ENCODE measurements at regions not wholly inside any gene's neighbourhood (a gene's known extent, or its start where the extent isn't known, plus 50 kb on each side); places are given as distances from the start of the nearest gene placed in this dataset.
"Not testable (repeated sequence)": the region's sequence is repeated elsewhere in the genome, so short reads cannot be mapped to it uniquely, and the experiment has no call there.

DNA sequence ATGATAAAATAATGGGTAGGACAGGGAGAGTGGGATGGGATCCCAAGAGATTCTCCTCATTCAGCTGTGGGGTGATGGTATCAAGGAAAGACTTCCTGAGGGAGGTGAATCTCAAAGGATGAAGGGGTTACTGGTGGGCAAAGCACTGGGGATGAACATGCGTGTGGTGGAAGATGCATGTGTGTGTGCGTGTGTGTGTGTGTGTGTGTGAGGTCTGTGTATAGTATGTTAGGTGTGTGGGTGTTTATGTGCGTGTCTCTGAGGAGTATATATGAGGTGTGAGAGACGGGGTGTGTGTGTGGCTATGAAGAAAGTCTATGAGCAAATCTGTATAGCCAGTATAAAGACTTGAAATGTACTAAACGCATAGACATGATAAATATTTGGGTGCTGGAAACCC is 220.0 kb upstream of the MYLIP start:
- Histone ChIP-seq H3K36me3 (replicated peaks in 1 of 2; ENCODE audit: control insufficient read depth in 1 of 2, insufficient read depth in 2 of 2, low read length in 2 of 2) (no peaks in the 10 kb centered on the region), H2AFZ (ENCODE audit: insufficient read depth, low read depth, low read length, poor library complexity, severe bottlenecking) (no peak overlapping the region), H3K9ac (ENCODE audit: insufficient read depth, low read length, poor library complexity, severe bottlenecking) (no peak overlapping the region), H4K20me1 (ENCODE audit: insufficient read depth, low read length) (no peaks in the 10 kb centered on the region), H3K4me1 (ENCODE audit: control insufficient read depth in 1 of 2, insufficient read depth in 2 of 2, low read length in 2 of 2) (peaks cover 43 to 47% of the 10 kb centered on the region in 2 donors), H3K79me2 (ENCODE audit: insufficient read depth, low read length) (no peaks in the 10 kb centered on the region), H3K27me3 (ENCODE audit: control insufficient read depth in 2 of 2, insufficient read depth in 2 of 2, low read length in 2 of 2) (no peaks in the 10 kb centered on the region), H3K4me2 (replicated peaks; ENCODE audit: extremely low read depth, low read length, poor library complexity, severe bottlenecking) (no peak overlapping the region), H3K27ac (ENCODE audit: low read depth in 1 of 2, low read length in 2 of 2) (no peak overlapping the region), H3K9me3 (replicated peaks in 1 of 2; ENCODE audit: control insufficient read depth in 1 of 2, insufficient read depth in 1 of 2, low read length in 2 of 2) (no peaks in the 10 kb centered on the region), H3K4me3 (replicated peaks in 1 of 3; ENCODE audit: low read depth in 2 of 3, low read length in 3 of 3) (no peak overlapping the region)
- Mint-ChIP-seq H3K36me3 (no peaks in the 10 kb centered on the region), H3K27ac (peak overlapping the region in 1 of 7 donors; percentile 8), H3K9me3 (peaks cover 0 to under 1% (median 0%) of the 10 kb centered on the region in 7 donors), H3K27me3 (ENCODE audit: low read depth in 3 of 3) (peaks cover 0 to 1% (median 1%) of the 10 kb centered on the region in 3 donors), H3K4me3 (no peak overlapping the region), H3K4me1 (peaks cover 49% of the 10 kb centered on the region)
- DNase-seq = no peak
- intact Hi-C loops (cut with micrococcal nuclease) = loop anchor here in 1 of 2 donors (5.0 to 10.0 kb wide), 2 partner anchors 37 to 226 kb away; no protein-coding TSS in a partner anchor
- TF ChIP-seq, protein P1, sequence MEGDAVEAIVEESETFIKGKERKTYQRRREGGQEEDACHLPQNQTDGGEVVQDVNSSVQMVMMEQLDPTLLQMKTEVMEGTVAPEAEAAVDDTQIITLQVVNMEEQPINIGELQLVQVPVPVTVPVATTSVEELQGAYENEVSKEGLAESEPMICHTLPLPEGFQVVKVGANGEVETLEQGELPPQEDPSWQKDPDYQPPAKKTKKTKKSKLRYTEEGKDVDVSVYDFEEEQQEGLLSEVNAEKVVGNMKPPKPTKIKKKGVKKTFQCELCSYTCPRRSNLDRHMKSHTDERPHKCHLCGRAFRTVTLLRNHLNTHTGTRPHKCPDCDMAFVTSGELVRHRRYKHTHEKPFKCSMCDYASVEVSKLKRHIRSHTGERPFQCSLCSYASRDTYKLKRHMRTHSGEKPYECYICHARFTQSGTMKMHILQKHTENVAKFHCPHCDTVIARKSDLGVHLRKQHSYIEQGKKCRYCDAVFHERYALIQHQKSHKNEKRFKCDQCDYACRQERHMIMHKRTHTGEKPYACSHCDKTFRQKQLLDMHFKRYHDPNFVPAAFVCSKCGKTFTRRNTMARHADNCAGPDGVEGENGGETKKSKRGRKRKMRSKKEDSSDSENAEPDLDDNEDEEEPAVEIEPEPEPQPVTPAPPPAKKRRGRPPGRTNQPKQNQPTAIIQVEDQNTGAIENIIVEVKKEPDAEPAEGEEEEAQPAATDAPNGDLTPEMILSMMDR (IDR thresholded peaks at IDR 0.05) = no peak
- 89% methylated on average over 4 of the region's 5 CpGs for WGBS (ENCODE audit: insufficient coverage)

DNA sequence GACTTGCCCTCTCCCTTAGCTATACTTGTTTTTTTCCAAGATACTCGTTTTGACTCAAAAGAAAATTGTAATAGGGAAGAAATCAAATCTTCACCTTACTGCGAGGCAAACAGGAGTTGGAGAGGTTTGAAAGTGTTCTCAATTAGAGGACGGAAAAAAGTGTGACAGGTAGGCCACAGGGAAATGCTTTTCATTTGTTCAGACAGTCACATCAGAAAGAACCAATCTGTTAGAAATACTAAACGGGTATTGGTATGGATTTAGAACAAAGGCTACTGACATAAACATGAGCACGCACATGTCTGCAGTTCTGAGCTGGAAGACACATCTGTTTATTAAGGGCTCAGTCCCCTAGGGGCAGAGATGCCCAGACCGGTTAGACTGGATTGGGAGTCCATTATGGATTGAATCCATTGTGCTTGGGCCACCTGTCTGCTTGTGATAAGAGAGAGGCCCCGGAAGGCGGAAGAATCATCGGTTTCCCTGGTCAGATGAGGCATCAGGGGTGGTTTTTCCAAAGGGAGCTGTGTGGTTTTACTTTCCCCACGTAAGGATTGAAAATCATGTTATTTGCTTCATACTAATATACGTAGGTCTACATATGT is 220.9 kb upstream of the MYLIP start:
- no peak overlapping the region for H3K4me2 ChIP-seq (replicated peaks; ENCODE audit: extremely low read depth, low read length, poor library complexity, severe bottlenecking)
- no peaks in the 10 kb centered on the region for H4K20me1 ChIP-seq (ENCODE audit: insufficient read depth, low read length)
- peaks cover 43 to 46% of the 10 kb centered on the region in 2 donors for H3K4me1 ChIP-seq (ENCODE audit: control insufficient read depth in 1 of 2, insufficient read depth in 2 of 2, low read length in 2 of 2)
- TF ChIP-seq, protein P1 (IDR thresholded peaks at IDR 0.05) = no peak
- DNase-seq = no peak
- Mint-ChIP-seq H3K9me3 (peaks cover 0 to 6% (median 2%) of the 10 kb centered on the region in 7 donors), H3K36me3 (peaks cover 0 to 2% of the 10 kb centered on the region in 2 donors), H3K27ac (no peak overlapping the region), H3K4me1 (peaks cover 49% of the 10 kb centered on the region), H3K27me3 (ENCODE audit: low read depth in 3 of 3) (peaks cover 0 to 1% (median 0%) of the 10 kb centered on the region in 3 donors), H3K4me3 (no peak overlapping the region)
- WGBS (ENCODE audit: insufficient coverage) = 95% methylated on average over 5 of the region's 11 CpGs
- no peak overlapping the region for H3K4me3 ChIP-seq (replicated peaks in 1 of 3; ENCODE audit: low read depth in 2 of 3, low read length in 3 of 3)
- no peaks in the 10 kb centered on the region for H3K9me3 ChIP-seq (replicated peaks in 1 of 2; ENCODE audit: control insufficient read depth in 1 of 2, insufficient read depth in 1 of 2, low read length in 2 of 2)
- H3K79me2 ChIP-seq (ENCODE audit: insufficient read depth, low read length) = no peaks in the 10 kb centered on the region
- no peaks in the 10 kb centered on the region for H3K27me3 ChIP-seq (ENCODE audit: control insufficient read depth in 2 of 2, insufficient read depth in 2 of 2, low read length in 2 of 2)
- H3K27ac ChIP-seq (ENCODE audit: low read depth in 1 of 2, low read length in 2 of 2) = no peak overlapping the region
- peak overlapping the region; percentile 29 for H2AFZ ChIP-seq (ENCODE audit: insufficient read depth, low read depth, low read length, poor library complexity, severe bottlenecking)
- no peak overlapping the region for H3K9ac ChIP-seq (ENCODE audit: insufficient read depth, low read length, poor library complexity, severe bottlenecking)
- intact Hi-C loops (cut with micrococcal nuclease) = loop anchor here in 1 of 2 donors (5.0 to 10.0 kb wide), 2 partner anchors 36 to 227 kb away; no protein-coding TSS in a partner anchor
- H3K36me3 ChIP-seq (replicated peaks in 1 of 2; ENCODE audit: control insufficient read depth in 1 of 2, insufficient read depth in 2 of 2, low read length in 2 of 2) = no peaks in the 10 kb centered on the region

DNA sequence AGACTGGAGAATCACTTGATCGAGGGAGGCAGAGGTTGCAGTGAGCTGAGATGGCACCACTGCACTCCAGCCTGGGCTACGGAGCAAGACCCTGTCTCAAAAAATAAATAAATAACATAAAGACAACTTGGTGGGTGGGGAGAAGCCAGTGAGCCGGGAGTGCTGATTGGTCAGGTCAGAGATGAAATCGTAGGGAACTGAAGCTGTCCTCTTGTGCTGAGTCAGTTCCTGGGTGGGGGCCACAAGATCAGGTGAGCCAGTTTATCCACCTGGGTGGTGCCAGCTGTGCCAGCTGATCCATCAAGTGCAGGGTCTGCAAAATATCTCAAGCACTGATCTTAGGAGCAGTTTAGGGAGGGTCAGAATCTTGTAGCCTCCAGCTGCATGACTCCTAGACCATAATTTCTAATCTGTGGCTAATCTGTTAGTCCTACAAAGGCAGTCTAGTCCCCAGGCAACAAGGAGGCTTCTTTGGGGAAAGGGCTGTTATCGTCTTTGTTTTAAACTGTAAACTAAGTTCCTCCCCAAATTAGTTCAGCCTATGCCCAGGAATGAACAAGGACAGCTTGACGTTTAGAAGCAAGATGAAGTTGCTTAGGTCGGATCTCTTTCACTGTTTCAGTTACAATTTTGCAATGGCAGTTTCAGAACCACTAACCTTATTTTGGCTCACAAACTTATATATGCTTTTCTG is 221.5 kb upstream of the MYLIP start:
- intact Hi-C loops (cut with micrococcal nuclease) = loop anchor here in 1 of 2 donors (5.0 to 10.0 kb wide), 2 partner anchors 35 to 227 kb away; no protein-coding TSS in a partner anchor
- H3K4me3 Mint-ChIP-seq; H4K20me1 ChIP-seq (ENCODE audit: insufficient read depth, low read length); H3K27me3 ChIP-seq (ENCODE audit: control insufficient read depth in 2 of 2, insufficient read depth in 2 of 2, low read length in 2 of 2); DNase-seq; H3K79me2 ChIP-seq (ENCODE audit: insufficient read depth, low read length); H3K9me3 Mint-ChIP-seq; H3K36me3 ChIP-seq (replicated peaks in 1 of 2; ENCODE audit: control insufficient read depth in 1 of 2, insufficient read depth in 2 of 2, low read length in 2 of 2); H3K9ac ChIP-seq (ENCODE audit: insufficient read depth, low read length, poor library complexity, severe bottlenecking); H3K36me3 Mint-ChIP-seq; H3K9me3 ChIP-seq (replicated peaks in 1 of 2; ENCODE audit: control insufficient read depth in 1 of 2, insufficient read depth in 1 of 2, low read length in 2 of 2); H3K4me3 ChIP-seq (replicated peaks in 1 of 3; ENCODE audit: low read depth in 2 of 3, low read length in 3 of 3); H3K27me3 Mint-ChIP-seq (ENCODE audit: low read depth in 3 of 3); H3K4me2 ChIP-seq (replicated peaks; ENCODE audit: extremely low read depth, low read length, poor library complexity, severe bottlenecking): not testable (repeated sequence)
- Mint-ChIP-seq H3K27ac (peak overlapping the region in 3 of 7 donors; percentile 63 to 76 (median 71)), H3K4me1 (peaks cover 45% of the 10 kb centered on the region)
- Histone ChIP-seq H2AFZ (ENCODE audit: insufficient read depth, low read depth, low read length, poor library complexity, severe bottlenecking) (peak overlapping the region; percentile 29), H3K27ac (ENCODE audit: low read depth in 1 of 2, low read length in 2 of 2) (peak overlapping the region in 1 of 2 donors; percentile 29), H3K4me1 (ENCODE audit: control insufficient read depth in 1 of 2, insufficient read depth in 2 of 2, low read length in 2 of 2) (peaks cover 40 to 42% of the 10 kb centered on the region in 2 donors)
- WGBS (ENCODE audit: insufficient coverage) = 33% methylated on average over 3 of the region's 7 CpGs

Measured in CD14-positive monocyte (primary cell).